ENCODE measurements at regions not wholly inside any gene's neighbourhood (a gene's known extent, or its start where the extent isn't known, plus 50 kb on each side); places are given as distances from the start of the nearest gene placed in this dataset.

GRCh38 chr9:28671000-28671399, 1097.7 kb upstream of the C9orf72 start:
- TF ChIP-seq EZH2phosphoT487 (IDR thresholded peaks at IDR 0.05) (no peak), EZH2 (IDR thresholded peaks at IDR 0.05) (no peak), CTCF (IDR thresholded peaks at IDR 0.05) (no peak)
- no peak overlapping the region for H3K27ac ChIP-seq
- Mint-ChIP-seq H3K4me1 (no peaks in the 10 kb centered on the region), H3K9me3 (no peaks in the 10 kb centered on the region), H3K4me3 (no peak overlapping the region), H3K27me3 (ENCODE audit: insufficient read depth, low read depth) (no peaks in the 10 kb centered on the region), H3K27ac (no peak overlapping the region), H3K36me3 (no peaks in the 10 kb centered on the region)
- H3K9ac ChIP-seq, result no peak overlapping the region
- H3K79me2 ChIP-seq (ENCODE audit: low read depth), result no peaks in the 10 kb centered on the region
- H4K20me1 ChIP-seq (ENCODE audit: low read depth), result no peaks in the 10 kb centered on the region
- H2AFZ ChIP-seq (replicated peaks), result no peak overlapping the region
- H3K27me3 ChIP-seq, result no peaks in the 10 kb centered on the region
- no peaks in the 10 kb centered on the region for H3F3A ChIP-seq (ENCODE audit: low read depth)
- H3K4me3 ChIP-seq, result no peak overlapping the region
- H3K4me2 ChIP-seq, result no peak overlapping the region
- DNase-seq (ENCODE audit: low spot score), result no peak
- H3K36me3 ChIP-seq, result no peaks in the 10 kb centered on the region
- no peaks in the 10 kb centered on the region for H3K4me1 ChIP-seq
- H3K9me3 ChIP-seq (ENCODE audit: low read depth), result no peaks in the 10 kb centered on the region

- Mint-ChIP-seq H3K27ac (no peak overlapping the region), H3K9me3 (no peaks in the 10 kb centered on the region), H3K4me3 (no peak overlapping the region), H3K27me3 (ENCODE audit: insufficient read depth, low read depth) (no peaks in the 10 kb centered on the region), H3K36me3 (no peaks in the 10 kb centered on the region), H3K4me1 (no peaks in the 10 kb centered on the region)
- TF ChIP-seq CTCF (IDR thresholded peaks at IDR 0.05), result no peak
- no peak for TF ChIP-seq EZH2 (IDR thresholded peaks at IDR 0.05)
- TF ChIP-seq EZH2phosphoT487 (IDR thresholded peaks at IDR 0.05), result no peak
- Histone ChIP-seq H3K4me2 (no peak overlapping the region), H3F3A (ENCODE audit: low read depth) (peaks cover 6% of the 10 kb centered on the region), H2AFZ (replicated peaks) (no peak overlapping the region), H3K36me3 (no peaks in the 10 kb centered on the region), H3K9ac (no peak overlapping the region), H3K9me3 (ENCODE audit: low read depth) (no peaks in the 10 kb centered on the region), H3K27ac (no peak overlapping the region), H4K20me1 (ENCODE audit: low read depth) (no peaks in the 10 kb centered on the region), H3K27me3 (no peaks in the 10 kb centered on the region), H3K4me3 (no peak overlapping the region), H3K79me2 (ENCODE audit: low read depth) (no peaks in the 10 kb centered on the region), H3K4me1 (no peaks in the 10 kb centered on the region)
- no peak for DNase-seq (ENCODE audit: low spot score)
These were observed 1104.8 kb upstream of the C9orf72 start for GRCh38 chr9:28678097-28678496.

- Histone ChIP-seq H3F3A (ENCODE audit: low read depth) (peaks cover 10% of the 10 kb centered on the region), H3K4me2 (peak overlapping the region; percentile 53), H3K27ac (no peak overlapping the region), H2AFZ (replicated peaks) (no peak overlapping the region), H3K79me2 (ENCODE audit: low read depth) (no peaks in the 10 kb centered on the region), H3K9ac (no peak overlapping the region), H4K20me1 (ENCODE audit: low read depth) (no peaks in the 10 kb centered on the region), H3K27me3 (no peaks in the 10 kb centered on the region), H3K9me3 (ENCODE audit: low read depth) (no peaks in the 10 kb centered on the region), H3K36me3 (no peaks in the 10 kb centered on the region), H3K4me1 (peaks cover 30% of the 10 kb centered on the region), H3K4me3 (peak overlapping the region; percentile 3)
- Mint-ChIP-seq H3K27me3 (ENCODE audit: insufficient read depth, low read depth) (peaks cover 2% of the 10 kb centered on the region), H3K4me3 (no peak overlapping the region), H3K4me1 (peaks cover 5% of the 10 kb centered on the region), H3K36me3 (no peaks in the 10 kb centered on the region), H3K27ac (no peak overlapping the region), H3K9me3 (peaks cover 2% of the 10 kb centered on the region)
- DNase-seq (ENCODE audit: low spot score), result peak; percentile 70
- TF ChIP-seq EZH2phosphoT487 (IDR thresholded peaks at IDR 0.05), result peak; percentile 76
- no peak for TF ChIP-seq CTCF (IDR thresholded peaks at IDR 0.05)
These were observed 1114.9 kb upstream of the C9orf72 start for GRCh38 chr9:28688172-28688571.

All from neural progenitor cell (in vitro differentiated cells).